NCI-H187 treated with DMSO at 0.1 percent for 48 hours (cell line): ENCODE measurements at regions not wholly inside any gene's neighbourhood (a gene's known extent, or its start where the extent isn't known, plus 50 kb on each side); places are given as distances from the start of the nearest gene placed in this dataset.
"Not testable (repeated sequence)": the region's sequence is repeated elsewhere in the genome, so short reads cannot be mapped to it uniquely, and the experiment has no call there.

Source experiments
- DNase-seq: peaks from one replicate; lab custom pipeline; 2025; lab: John Stamatoyannopoulos, UW

- no peak for DNase-seq
Measured at GRCh38 chr3:101950510-101950909, 101.2 kb downstream of the NFKBIZ start.

- no peak for DNase-seq
Measured at GRCh38 chr3:101950985-101951733, 101.8 kb downstream of the NFKBIZ start.

GRCh38 chr3:101954361-101954760 lies 105.0 kb downstream of the NFKBIZ start:
- DNase-seq = no peak

GRCh38 chr3:101954936-101955335 lies 105.6 kb downstream of the NFKBIZ start:
- DNase-seq = no peak

GRCh38 chr3:101962055-101962454 lies 112.7 kb downstream of the NFKBIZ start:
- no peak for DNase-seq

GRCh38 chr3:101963902-101964362 lies 114.6 kb downstream of the NFKBIZ start:
- DNase-seq = no peak

GRCh38 chr3:101964861-101965260 lies 115.5 kb downstream of the NFKBIZ start:
- no peak for DNase-seq

- no peak for DNase-seq
Measured at GRCh38 chr3:101966226-101966625, 116.9 kb downstream of the NFKBIZ start.

- DNase-seq = no peak
Measured at GRCh38 chr3:101970212-101970611, 120.9 kb downstream of the NFKBIZ start.

GRCh38 chr3:101970905-101971304 lies 121.6 kb downstream of the NFKBIZ start:
- DNase-seq = no peak

GRCh38 chr3:101972430-101973162 lies 123.3 kb downstream of the NFKBIZ start:
- DNase-seq = no peak

GRCh38 chr3:101973163-101973505 lies 123.8 kb downstream of the NFKBIZ start:
- no peak for DNase-seq

GRCh38 chr3:101975415-101975814 lies 126.1 kb downstream of the NFKBIZ start:
- not testable (repeated sequence) for DNase-seq

- no peak for DNase-seq
Measured at GRCh38 chr3:101976473-101976872, 127.2 kb downstream of the NFKBIZ start.

- no peak for DNase-seq
Measured at GRCh38 chr3:101978348-101978747, 129.0 kb downstream of the NFKBIZ start.

GRCh38 chr3:101979033-101979432 lies 129.7 kb downstream of the NFKBIZ start:
- no peak for DNase-seq

- DNase-seq = no peak
Measured at GRCh38 chr3:101984356-101984755, 135.0 kb downstream of the NFKBIZ start.

- DNase-seq = no peak
Measured at GRCh38 chr3:101988596-101988995, 139.3 kb downstream of the NFKBIZ start.

- DNase-seq = no peak
Measured at GRCh38 chr3:101989578-101990200, 140.4 kb downstream of the NFKBIZ start.

- DNase-seq = no peak
Measured at GRCh38 chr3:101992863-101993262, 143.5 kb downstream of the NFKBIZ start.

- no peak for DNase-seq
Measured at GRCh38 chr3:101994386-101994785, 145.1 kb downstream of the NFKBIZ start.

- DNase-seq = no peak
Measured at GRCh38 chr3:101995371-101996046, 146.2 kb downstream of the NFKBIZ start.
